ENCODE measurements at regions not wholly inside any gene's neighbourhood (a gene's known extent, or its start where the extent isn't known, plus 50 kb on each side); places are given as distances from the start of the nearest gene placed in this dataset.

GRCh38 chr7:156220078-156220605, 407.9 kb upstream of the SHH start:
- TF ChIP-seq EZH2 (IDR thresholded peaks at IDR 0.05; ENCODE audit: borderline replicate concordance, insufficient read depth, low read length, poor library complexity, severe bottlenecking): no peak
- TF ChIP-seq REST (IDR thresholded peaks at IDR 0.05; ENCODE audit: borderline replicate concordance): no peak
- TF ChIP-seq CTCF (IDR thresholded peaks at IDR 0.05; ENCODE audit: poor library complexity, severe bottlenecking): no peak
- TF ChIP-seq POLR2AphosphoS5 (IDR thresholded peaks at IDR 0.05): no peak
- TF ChIP-seq SMC3 (conservative IDR thresholded peaks at IDR 0.05; ENCODE audit: poor library complexity): no peak
- no peak for TF ChIP-seq EP300 (conservative IDR thresholded peaks at IDR 0.05; ENCODE audit: poor library complexity, severe bottlenecking)
- TF ChIP-seq TAF1 (IDR thresholded peaks at IDR 0.05; ENCODE audit: low read depth): no peak
- TF ChIP-seq MXI1 (conservative IDR thresholded peaks at IDR 0.05; ENCODE audit: poor library complexity, severe bottlenecking): no peak

All from neural cell (in vitro differentiated cells).